Tibial nerve (tissue), 4 donors: ENCODE measurements at regions not wholly inside any gene's neighbourhood (a gene's known extent, or its start where the extent isn't known, plus 50 kb on each side); places are given as distances from the start of the nearest gene placed in this dataset.

Source experiments
- DNase-seq, 2 donors: peaks; one replicate each; pipeline ENCODE4 v3.0.0-alpha.2; 2019; ENCODE audit warnings: low spot score in 2 of 2
- H3K27ac ChIP-seq, 4 donors: fragments of 200-600 bp; sonication (generic) in 3 of 4; one replicate each; pipeline ENCODE4 v1.5.1; 2017 to 2019; ENCODE audit warnings: mild to moderate bottlenecking in 1 of 4
- H3K27me3 ChIP-seq, 2 donors: fragments of 200-600 bp; sonication (generic) in 1 of 2; one replicate each; pipeline versions ENCODE4 v1.5.1 to v1.6.0; 2017 to 2019
- H3K36me3 ChIP-seq, 3 donors: fragments of 200-600 bp; sonication (generic); one replicate each; pipeline ENCODE4 v1.5.1; 2018 to 2019
- H3K4me1 ChIP-seq, 4 donors: fragments of 200-600 bp; sonication (generic) in 3 of 4; one replicate each; pipeline ENCODE4 v1.5.1; 2017 to 2019
- H3K4me3 ChIP-seq, 4 donors: fragments of 200-600 bp; sonication (generic) in 3 of 4; one replicate each; pipeline ENCODE4 v1.5.1; 2017 to 2019; ENCODE audit warnings: mild to moderate bottlenecking in 1 of 4, moderate library complexity in 1 of 4
- H3K9me3 ChIP-seq, 4 donors: fragments of 200-600 bp; sonication (generic) in 3 of 4; one replicate each; pipeline ENCODE4 v1.5.1; 2017 to 2019
- EP300 ChIP-seq, 2 donors: sonication (generic); formaldehyde crosslinking; IDR thresholded peaks; one replicate each; pipeline ENCODE4 v1.6.1; 2017; ENCODE audit warnings: antibody characterized with exemption in 2 of 2, mild to moderate bottlenecking in 1 of 2
- POLR2A ChIP-seq, 2 donors: fragments of 450-650 bp; IDR thresholded peaks; one replicate each; pipeline ENCODE4 v1.6.1; 2017; ENCODE audit warnings: antibody characterized with exemption in 2 of 2, mild to moderate bottlenecking in 2 of 2, moderate library complexity in 2 of 2
- WGBS, 2 donors: methylation state at CpG; one replicate each; pipeline ENCODE4 v1.1.5; 2018; 5-methylcytosine and 5-hydroxymethylcytosine counted together
- TF ChIP-seq, protein P1 (sequence below), 5 experiments: fragments of 200-600 bp in 3 of 5; fragments of 450-650 bp in 2 of 5; sonication (generic) in 3 of 5; IDR thresholded peaks; one replicate each; pipeline ENCODE4 v1.5.1; 2016 to 2019; ENCODE audit warnings: antibody characterized with exemption in 5 of 5, mild to moderate bottlenecking in 3 of 5, moderate library complexity in 2 of 5

DNA sequence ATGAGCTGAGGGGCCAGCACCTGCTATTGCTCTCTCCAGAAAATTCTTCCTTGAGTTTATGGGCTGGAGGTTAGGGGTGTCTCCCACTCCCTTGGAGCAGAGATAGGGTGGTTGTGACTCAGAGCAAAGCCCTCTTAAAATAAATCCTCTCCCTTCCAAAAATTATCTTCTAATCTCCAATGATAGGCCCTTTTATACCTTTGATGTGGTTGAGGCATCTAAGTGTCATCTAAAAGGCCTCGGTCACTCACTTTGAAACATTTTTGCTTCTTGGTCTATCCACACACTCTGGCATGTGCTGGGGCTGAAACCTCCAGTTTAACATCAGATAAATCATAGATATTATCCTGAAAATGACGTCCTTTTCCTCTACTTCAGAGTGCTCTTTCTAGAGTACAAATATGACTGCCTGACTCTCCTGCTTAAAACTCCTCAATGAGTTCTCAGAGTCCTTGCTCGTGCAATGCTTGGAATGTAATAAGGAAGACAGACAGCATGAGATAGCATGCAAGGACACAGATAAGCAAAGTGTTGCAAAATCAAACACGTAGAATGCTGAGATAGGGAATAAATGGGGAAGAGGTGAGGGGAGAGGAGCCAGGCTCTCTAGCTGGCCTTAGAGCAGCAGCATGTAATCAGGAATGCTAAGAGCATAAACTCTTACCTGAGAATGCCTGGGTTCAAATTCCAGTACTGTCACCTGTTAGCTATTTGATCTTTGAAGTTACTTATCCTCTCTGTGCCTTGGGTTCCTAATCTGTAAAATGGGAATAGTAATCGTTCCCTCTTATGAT, 374.1 kb upstream of the CITED2 start:
- H3K4me3 ChIP-seq = no peak overlapping the region
- WGBS, 2 donors = 77 to 79% methylated on average over 5 of the region's 5 CpGs
- DNase-seq = no peak
- no peaks in the 10 kb centered on the region for H3K9me3 ChIP-seq
- H3K27me3 ChIP-seq = no peaks in the 10 kb centered on the region
- H3K4me1 ChIP-seq = peaks cover 0 to 9% (median 0%) of the 10 kb centered on the region in 4 donors
- TF ChIP-seq, protein P1, sequence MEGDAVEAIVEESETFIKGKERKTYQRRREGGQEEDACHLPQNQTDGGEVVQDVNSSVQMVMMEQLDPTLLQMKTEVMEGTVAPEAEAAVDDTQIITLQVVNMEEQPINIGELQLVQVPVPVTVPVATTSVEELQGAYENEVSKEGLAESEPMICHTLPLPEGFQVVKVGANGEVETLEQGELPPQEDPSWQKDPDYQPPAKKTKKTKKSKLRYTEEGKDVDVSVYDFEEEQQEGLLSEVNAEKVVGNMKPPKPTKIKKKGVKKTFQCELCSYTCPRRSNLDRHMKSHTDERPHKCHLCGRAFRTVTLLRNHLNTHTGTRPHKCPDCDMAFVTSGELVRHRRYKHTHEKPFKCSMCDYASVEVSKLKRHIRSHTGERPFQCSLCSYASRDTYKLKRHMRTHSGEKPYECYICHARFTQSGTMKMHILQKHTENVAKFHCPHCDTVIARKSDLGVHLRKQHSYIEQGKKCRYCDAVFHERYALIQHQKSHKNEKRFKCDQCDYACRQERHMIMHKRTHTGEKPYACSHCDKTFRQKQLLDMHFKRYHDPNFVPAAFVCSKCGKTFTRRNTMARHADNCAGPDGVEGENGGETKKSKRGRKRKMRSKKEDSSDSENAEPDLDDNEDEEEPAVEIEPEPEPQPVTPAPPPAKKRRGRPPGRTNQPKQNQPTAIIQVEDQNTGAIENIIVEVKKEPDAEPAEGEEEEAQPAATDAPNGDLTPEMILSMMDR (IDR thresholded peaks at IDR 0.05) = no peak
- TF ChIP-seq POLR2A (IDR thresholded peaks at IDR 0.05) (no peak), EP300 (IDR thresholded peaks at IDR 0.05) (no peak)
- no peaks in the 10 kb centered on the region for H3K36me3 ChIP-seq
- H3K27ac ChIP-seq = no peak overlapping the region

DNA sequence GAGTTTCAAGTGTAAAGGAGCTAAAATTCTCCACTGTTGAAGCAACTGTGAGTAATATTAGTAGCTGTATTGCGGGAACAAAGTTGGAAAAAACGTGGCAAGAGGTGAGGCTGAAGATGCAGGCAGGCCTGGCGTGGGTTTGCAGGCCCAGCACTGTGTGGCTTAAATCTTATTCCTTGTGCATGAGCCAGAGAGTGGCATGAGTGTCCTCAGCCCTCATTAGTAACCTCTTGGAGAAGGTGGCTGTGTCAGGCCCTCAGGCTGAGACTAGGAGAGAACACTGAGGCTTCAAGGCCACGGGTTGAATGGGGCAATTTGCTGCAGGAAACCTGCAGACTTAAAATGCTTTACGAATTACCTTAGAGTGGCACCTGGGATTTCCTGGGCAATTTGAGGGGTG, 372.7 kb upstream of the CITED2 start:
- no peak for DNase-seq
- Histone ChIP-seq H3K36me3 (no peaks in the 10 kb centered on the region), H3K27me3 (no peaks in the 10 kb centered on the region), H3K4me3 (no peak overlapping the region), H3K9me3 (no peaks in the 10 kb centered on the region), H3K4me1 (peaks cover 0 to 6% (median 0%) of the 10 kb centered on the region in 4 donors), H3K27ac (no peak overlapping the region)
- 82 to 85% methylated on average over 5 of the region's 5 CpGs for WGBS, 2 donors
- TF ChIP-seq POLR2A (IDR thresholded peaks at IDR 0.05) (no peak), EP300 (IDR thresholded peaks at IDR 0.05) (no peak)
- TF ChIP-seq, protein P1 (IDR thresholded peaks at IDR 0.05) = no peak

DNA sequence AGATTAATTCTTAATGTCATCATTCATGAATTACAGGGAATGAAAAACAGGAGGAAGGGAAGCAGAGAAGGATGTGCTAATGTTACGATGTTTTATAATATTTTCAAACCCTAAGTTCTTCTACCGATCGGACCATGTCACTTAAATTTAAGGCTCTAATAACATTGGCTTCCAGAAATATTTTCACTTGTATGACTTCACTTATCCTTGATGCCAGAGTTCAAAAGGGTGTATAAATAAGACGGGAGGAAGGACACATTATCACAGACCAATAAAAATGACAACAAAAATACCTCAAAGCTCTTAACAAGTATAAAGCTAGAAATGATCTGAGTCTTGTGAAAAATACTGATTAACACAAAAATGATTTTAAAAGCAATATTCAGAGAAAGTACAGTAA, 370.4 kb upstream of the CITED2 start:
- 44 to 45% methylated on average over 4 of the region's 4 CpGs for WGBS, 2 donors
- H3K27ac ChIP-seq = no peak overlapping the region

DNA sequence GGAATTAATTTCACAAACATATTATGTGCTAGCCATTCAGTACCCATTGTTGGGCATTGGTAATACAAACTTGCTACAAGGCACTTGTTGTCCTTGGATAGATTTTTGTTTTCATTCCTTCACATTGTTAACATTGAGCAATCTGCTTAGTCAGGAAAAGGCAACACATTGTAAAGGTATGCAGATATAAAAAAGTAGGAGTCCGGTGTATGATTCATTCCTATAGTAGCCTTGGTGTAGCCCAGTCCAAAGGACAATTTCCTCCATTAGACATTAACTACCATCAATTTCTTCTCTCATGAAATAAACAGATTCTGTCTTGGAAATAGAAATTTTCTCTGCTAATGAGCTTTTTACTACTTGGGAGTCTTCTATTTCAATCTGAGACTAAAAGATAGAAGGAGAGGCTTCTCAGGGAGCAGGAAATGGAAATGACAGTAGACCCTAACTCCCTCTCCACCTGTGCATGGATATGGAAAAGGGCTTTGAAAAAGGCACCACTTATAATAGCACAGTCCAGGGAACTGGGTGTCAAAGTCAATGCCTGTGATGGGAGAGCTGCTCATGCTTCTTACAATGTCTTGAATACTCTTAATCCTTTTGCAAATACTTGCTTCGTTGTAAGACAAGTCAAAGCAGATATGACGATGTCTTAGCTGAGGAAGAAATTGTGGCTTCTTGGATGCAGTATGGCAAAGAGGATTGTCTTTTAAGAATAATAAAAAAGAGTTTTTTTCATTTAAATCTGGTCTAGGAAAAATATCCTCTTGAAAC, 369.4 kb upstream of the CITED2 start:
- Histone ChIP-seq H3K27ac (no peak overlapping the region), H3K4me3 (no peak overlapping the region), H3K9me3 (no peaks in the 10 kb centered on the region), H3K4me1 (peaks cover 0 to 6% (median 0%) of the 10 kb centered on the region in 4 donors), H3K36me3 (no peaks in the 10 kb centered on the region), H3K27me3 (no peaks in the 10 kb centered on the region)
- WGBS, 2 donors = 69 to 70% methylated on average over 3 of the region's 3 CpGs
- no peak for DNase-seq
- TF ChIP-seq EP300 (IDR thresholded peaks at IDR 0.05) = no peak
- TF ChIP-seq POLR2A (IDR thresholded peaks at IDR 0.05) = no peak
- TF ChIP-seq, protein P1 (IDR thresholded peaks at IDR 0.05) = no peak

More for the DNA sequence above, 370.4 kb upstream of the CITED2 start:
- H3K9me3 ChIP-seq = no peaks in the 10 kb centered on the region
- H3K36me3 ChIP-seq = no peaks in the 10 kb centered on the region
- no peak for DNase-seq
- no peak for TF ChIP-seq EP300 (IDR thresholded peaks at IDR 0.05)
- no peak for TF ChIP-seq POLR2A (IDR thresholded peaks at IDR 0.05)
- TF ChIP-seq, protein P1 (IDR thresholded peaks at IDR 0.05) = no peak
- H3K4me3 ChIP-seq = no peak overlapping the region
- peaks cover 0 to 6% (median 0%) of the 10 kb centered on the region in 4 donors for H3K4me1 ChIP-seq
- no peaks in the 10 kb centered on the region for H3K27me3 ChIP-seq

DNA sequence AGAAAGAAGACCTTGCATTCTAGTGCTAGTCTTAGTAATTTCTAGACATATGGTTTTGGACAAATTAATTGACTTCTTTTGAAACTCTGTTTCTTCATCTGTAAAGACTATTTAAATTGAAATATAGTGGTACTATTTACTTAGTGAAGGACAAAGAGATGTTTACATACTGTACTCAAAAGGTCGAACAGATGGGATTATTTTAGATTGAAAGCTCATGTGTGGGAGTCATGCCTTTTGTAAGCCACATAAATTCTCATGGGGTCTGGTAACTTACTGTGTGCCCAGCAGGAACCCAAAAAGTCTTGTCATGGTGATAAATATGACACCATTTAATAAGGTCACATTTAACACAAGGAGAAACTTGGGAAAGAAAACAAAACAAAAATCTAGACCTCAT, 368.2 kb upstream of the CITED2 start:
- WGBS, 2 donors = 34 to 44% methylated on average over 1 of the region's 1 CpG

More for the DNA sequence above, 368.2 kb upstream of the CITED2 start:
- Histone ChIP-seq H3K4me1 (peaks cover 0 to 6% (median 0%) of the 10 kb centered on the region in 4 donors), H3K27ac (no peak overlapping the region), H3K36me3 (no peaks in the 10 kb centered on the region), H3K4me3 (no peak overlapping the region), H3K9me3 (no peaks in the 10 kb centered on the region), H3K27me3 (no peaks in the 10 kb centered on the region)
- no peak for DNase-seq
- no peak for TF ChIP-seq EP300 (IDR thresholded peaks at IDR 0.05)
- TF ChIP-seq, protein P1 (IDR thresholded peaks at IDR 0.05) = no peak
- no peak for TF ChIP-seq POLR2A (IDR thresholded peaks at IDR 0.05)
